AG04450 (cell line): ENCODE measurements at regions not wholly inside any gene's neighbourhood (a gene's known extent, or its start where the extent isn't known, plus 50 kb on each side); places are given as distances from the start of the nearest gene placed in this dataset.

ENCODE experiments used
- CTCF ChIA-PET: fragments of 300-600, 350-600 bp; formaldehyde crosslinking; extraction: SDS; loops from one replicate; lab custom pipeline; 2022; ENCODE audit warnings: antibody characterized with exemption, inconsistent platforms; lab: Charles Lee
- POLR2A ChIA-PET: fragments of 350-600 bp; formaldehyde crosslinking; extraction: SDS; loops from one replicate; lab custom pipeline; 2021; ENCODE audit warnings: antibody characterized with exemption, inconsistent platforms; lab: Yijun Ruan, JAX
- DNase-seq: peaks from one replicate; pipeline ENCODE4 v3.0.0-alpha.2; 2011; ENCODE audit warnings: low read depth, low spot score
- H3K27ac ChIP-seq: one replicate; pipeline ENCODE4 v1.5.1; 2012; ENCODE audit warnings: low read depth, low read length, control low read depth
- H3K27me3 ChIP-seq: one replicate; pipeline ENCODE4 v1.6.0; 2012; ENCODE audit warnings: low read length; ENCODE audit not compliant: control insufficient read depth, insufficient read depth
- H3K4me3 ChIP-seq: 2 replicates; pipeline ENCODE4 v1.5.1; 2011; ENCODE audit warnings: mild to moderate bottlenecking, low read depth, low read length, control low read depth
- H3K9me3 ChIP-seq: 2 replicates; pipeline ENCODE4 v1.5.1; 2012; ENCODE audit warnings: low read length; ENCODE audit not compliant: control insufficient read depth, insufficient read depth
- CTCF ChIP-seq: IDR thresholded peaks from 2 replicates; pipeline ENCODE4 v1.5.1; 2011; ENCODE audit warnings: low read depth, low read length, control low read depth, inconsistent platforms

DNA sequence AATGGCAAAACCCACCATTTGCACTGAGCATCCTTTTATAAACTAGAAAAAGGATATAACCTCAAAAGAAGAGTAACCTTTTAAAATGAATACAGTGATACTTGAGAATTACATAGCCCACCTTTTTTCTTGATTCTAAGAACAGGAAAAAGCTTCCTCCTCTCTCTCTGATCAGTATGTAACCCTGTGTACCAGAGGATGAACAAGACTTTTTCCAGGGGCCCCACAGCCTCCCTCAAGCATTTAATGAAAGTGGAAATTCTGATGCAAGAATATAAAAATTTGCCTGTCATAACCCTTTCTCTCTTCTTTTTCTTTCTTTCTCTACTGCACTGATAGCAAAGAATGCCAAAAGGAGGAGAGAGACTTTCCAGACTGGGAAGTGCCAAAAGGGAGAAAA, 64.2 kb upstream of the BTN3A2 start:
- no peak for DNase-seq
- TF ChIP-seq CTCF, result no peak
- POLR2A ChIA-PET, result no interaction called here
- CTCF ChIA-PET, result no interaction called here
- H3K9me3 ChIP-seq, result no peaks in the 10 kb centered on the region; the same call in 1 of the 2 replicates
- H3K4me3 ChIP-seq, result no peak overlapping the region
- no peak overlapping the region for H3K27ac ChIP-seq
- no peaks in the 10 kb centered on the region for H3K27me3 ChIP-seq

GRCh38 chr6:26301638-26302037, 63.4 kb upstream of the BTN3A2 start:
- no peak for DNase-seq
- Histone ChIP-seq H3K27ac (no peak overlapping the region), H3K9me3 (no peaks in the 10 kb centered on the region), H3K27me3 (no peaks in the 10 kb centered on the region), H3K4me3 (no peak overlapping the region)
- CTCF ChIA-PET, result no interaction called here
- TF ChIP-seq CTCF, result no peak
- POLR2A ChIA-PET, result no interaction called here

DNA sequence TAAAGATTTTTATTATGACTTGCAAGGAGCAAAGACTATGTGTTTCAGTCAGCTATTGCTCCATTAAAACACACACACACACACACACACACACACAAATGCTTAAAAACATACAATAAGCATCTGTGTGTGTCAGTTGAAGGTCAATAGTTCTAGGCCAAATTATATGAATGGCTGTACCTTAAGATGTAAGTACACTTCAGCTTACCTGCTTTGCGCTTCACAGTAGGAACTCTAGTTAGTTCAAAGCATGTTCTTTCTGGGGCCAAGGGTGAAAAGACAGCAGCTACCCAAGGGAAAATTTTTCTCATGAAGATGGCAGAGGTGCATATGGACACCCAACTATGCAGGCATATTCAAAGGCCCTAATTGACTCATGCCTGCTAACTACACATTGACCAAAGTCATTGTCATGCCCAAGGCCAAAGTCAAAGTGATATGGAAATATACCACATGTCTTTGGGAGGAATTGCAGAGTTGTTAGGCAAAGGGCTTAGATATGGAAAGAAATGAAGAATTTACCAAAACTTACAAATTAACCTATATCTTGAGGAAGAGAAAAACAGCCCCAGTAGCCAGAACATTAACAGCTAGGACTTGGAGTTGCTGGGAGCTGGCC, 61.9 kb upstream of the BTN3A2 start:
- ChIA-PET CTCF (no interaction called here), POLR2A (no interaction called here)
- Histone ChIP-seq H3K27me3 (no peaks in the 10 kb centered on the region), H3K27ac (no peak overlapping the region), H3K4me3 (no peak overlapping the region), H3K9me3 (no peaks in the 10 kb centered on the region)
- no peak for DNase-seq
- no peak for TF ChIP-seq CTCF

GRCh38 chr6:26304213-26304796, 60.7 kb upstream of the BTN3A2 start:
- H3K27me3 ChIP-seq, result no peaks in the 10 kb centered on the region
- no peak for TF ChIP-seq CTCF
- H3K4me3 ChIP-seq, result peak overlapping the region; percentile 57
- POLR2A ChIA-PET, result interaction anchor here (0.5 to 1.2 kb wide), 2 partner anchors 16 to 23 kb away, joined by 3 to 4 read pairs; no protein-coding TSS in a partner anchor
- H3K27ac ChIP-seq, result peak overlapping the region; percentile 79
- no peak for DNase-seq
- CTCF ChIA-PET, result no interaction called here
- H3K9me3 ChIP-seq, result no peaks in the 10 kb centered on the region
